ENCODE measurements at regions not wholly inside any gene's neighbourhood (a gene's known extent, or its start where the extent isn't known, plus 50 kb on each side); places are given as distances from the start of the nearest gene placed in this dataset.

DNA sequence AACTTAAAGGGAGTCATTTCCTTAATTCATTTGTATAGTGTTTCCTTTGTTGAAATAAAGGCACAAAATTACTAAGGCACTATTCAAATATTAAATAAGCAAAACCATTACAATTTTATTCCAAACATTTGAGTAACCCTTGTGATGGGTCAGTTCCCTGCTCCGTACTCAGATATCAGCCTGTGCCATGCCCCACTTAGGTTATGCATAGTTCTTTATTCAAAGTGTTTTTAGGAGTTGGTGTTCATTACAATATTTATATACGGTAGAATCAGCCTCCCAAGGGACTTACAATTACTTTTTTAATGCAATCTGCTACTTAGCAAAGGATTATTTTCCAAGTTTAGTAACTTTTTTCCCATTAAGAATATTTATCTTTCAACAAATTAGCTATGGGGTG lies 119.3 kb upstream of the SEMA3D start (continued):
- TF ChIP-seq RXRA (IDR thresholded peaks at IDR 0.05; ENCODE audit: insufficient read depth, low read depth, low read length) = no peak
- TF ChIP-seq SP4 (IDR thresholded peaks at IDR 0.05; ENCODE audit: low read length) = no peak
- TF ChIP-seq, protein P1, sequence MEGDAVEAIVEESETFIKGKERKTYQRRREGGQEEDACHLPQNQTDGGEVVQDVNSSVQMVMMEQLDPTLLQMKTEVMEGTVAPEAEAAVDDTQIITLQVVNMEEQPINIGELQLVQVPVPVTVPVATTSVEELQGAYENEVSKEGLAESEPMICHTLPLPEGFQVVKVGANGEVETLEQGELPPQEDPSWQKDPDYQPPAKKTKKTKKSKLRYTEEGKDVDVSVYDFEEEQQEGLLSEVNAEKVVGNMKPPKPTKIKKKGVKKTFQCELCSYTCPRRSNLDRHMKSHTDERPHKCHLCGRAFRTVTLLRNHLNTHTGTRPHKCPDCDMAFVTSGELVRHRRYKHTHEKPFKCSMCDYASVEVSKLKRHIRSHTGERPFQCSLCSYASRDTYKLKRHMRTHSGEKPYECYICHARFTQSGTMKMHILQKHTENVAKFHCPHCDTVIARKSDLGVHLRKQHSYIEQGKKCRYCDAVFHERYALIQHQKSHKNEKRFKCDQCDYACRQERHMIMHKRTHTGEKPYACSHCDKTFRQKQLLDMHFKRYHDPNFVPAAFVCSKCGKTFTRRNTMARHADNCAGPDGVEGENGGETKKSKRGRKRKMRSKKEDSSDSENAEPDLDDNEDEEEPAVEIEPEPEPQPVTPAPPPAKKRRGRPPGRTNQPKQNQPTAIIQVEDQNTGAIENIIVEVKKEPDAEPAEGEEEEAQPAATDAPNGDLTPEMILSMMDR (IDR thresholded peaks at IDR 0.05; ENCODE audit: control extremely low read depth in 1 of 3, insufficient read depth in 1 of 3, low read depth in 1 of 3, low read length in 3 of 3) = no peak
- TF ChIP-seq KDM4A (IDR thresholded peaks at IDR 0.05; ENCODE audit: low read depth, low read length, severe bottlenecking) = no peak
- no peak for TF ChIP-seq CHD2 (IDR thresholded peaks at IDR 0.05; ENCODE audit: low read length)

All from H1 (cell line).